ENCODE measurements at regions not wholly inside any gene's neighbourhood (a gene's known extent, or its start where the extent isn't known, plus 50 kb on each side); places are given as distances from the start of the nearest gene placed in this dataset.

DNA sequence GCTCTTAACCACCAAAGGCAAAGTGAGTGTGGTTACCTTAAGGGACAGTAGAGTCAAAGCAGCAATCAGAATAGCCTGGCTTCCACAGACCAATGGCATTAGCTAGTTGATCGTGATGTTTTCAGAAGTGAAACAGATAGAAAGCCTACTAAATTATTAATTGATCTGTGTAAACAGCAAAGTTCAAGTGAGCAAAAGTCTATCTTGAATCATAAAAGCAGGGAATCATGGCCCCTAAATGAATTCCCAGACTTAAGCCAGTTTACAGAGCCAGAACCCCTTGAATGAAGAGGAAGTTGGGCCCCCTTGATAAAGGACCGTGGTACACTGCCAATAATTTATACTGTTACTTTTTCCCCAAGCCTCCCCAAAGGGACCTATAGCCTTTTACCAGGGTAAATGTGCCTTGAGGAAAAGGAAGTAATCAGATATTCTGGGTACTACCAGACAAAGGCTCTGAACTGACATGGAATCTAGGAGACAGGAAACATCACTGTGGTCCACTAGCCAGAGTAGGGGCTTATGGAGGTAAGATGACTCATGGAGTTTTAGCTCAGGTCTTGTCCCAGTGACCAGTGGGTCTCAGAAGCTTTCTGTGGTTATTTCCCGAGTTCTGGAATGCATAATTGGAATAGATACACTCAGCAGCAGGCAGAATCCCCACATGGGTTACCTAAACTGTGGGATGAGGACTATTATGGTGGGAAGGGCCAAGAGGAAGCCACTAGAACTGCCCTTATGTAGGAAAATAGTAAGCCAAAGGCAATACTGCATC, 317.5 kb downstream of the CD83 start:
- no peak for TF ChIP-seq EZH2phosphoT487 (IDR thresholded peaks at IDR 0.05; ENCODE audit: insufficient read depth, low read depth)
- TF ChIP-seq EZH2 (IDR thresholded peaks at IDR 0.05; ENCODE audit: insufficient read depth, poor library complexity, severe bottlenecking), result no peak

Measured in GM23248 (cell line).